Neuronal stem cell (in vitro differentiated cells): ENCODE measurements at regions not wholly inside any gene's neighbourhood (a gene's known extent, or its start where the extent isn't known, plus 50 kb on each side); places are given as distances from the start of the nearest gene placed in this dataset.

Experiments
- DNase-seq: peaks from one replicate; pipeline ENCODE4 v3.0.0-alpha.2; 2013; ENCODE audit warnings: low spot score
- H2AFZ ChIP-seq: one replicate; pipeline ENCODE4 v1.6.1; 2013; ENCODE audit warnings: mild to moderate bottlenecking, low read length, inconsistent platforms
- H2AK5ac ChIP-seq: 2 replicates; pipeline ENCODE4 v1.6.1; 2013; ENCODE audit warnings: low read depth, mild to moderate bottlenecking, inconsistent platforms, low read length, moderate library complexity, mixed read lengths
- H2BK120ac ChIP-seq: 2 replicates; pipeline ENCODE4 v1.6.1; 2013; ENCODE audit warnings: low read depth, mild to moderate bottlenecking, inconsistent platforms, low read length, moderate library complexity, mixed read lengths
- H2BK12ac ChIP-seq: one replicate; pipeline ENCODE4 v1.6.1; 2013; ENCODE audit warnings: low read length, inconsistent platforms
- H2BK15ac ChIP-seq: 2 replicates; pipeline ENCODE4 v1.6.1; 2013; ENCODE audit warnings: mild to moderate bottlenecking, low read length, inconsistent platforms, mixed read lengths
- H2BK5ac ChIP-seq: one replicate; pipeline ENCODE4 v1.6.1; 2013; ENCODE audit warnings: inconsistent platforms, mild to moderate bottlenecking, low read length, moderate library complexity
- H3K14ac ChIP-seq: one replicate; pipeline ENCODE4 v1.6.1; 2013; ENCODE audit warnings: low read length, inconsistent platforms
- H3K18ac ChIP-seq: 2 replicates; pipeline ENCODE4 v1.6.1; 2013; ENCODE audit warnings: low read length, inconsistent platforms
- H3K23ac ChIP-seq: 2 replicates; pipeline ENCODE4 v1.6.1; 2013; ENCODE audit warnings: low read depth, mild to moderate bottlenecking, mixed read lengths, low read length, inconsistent platforms; ENCODE audit not compliant: poor library complexity
- H3K27ac ChIP-seq: replicated peaks from 3 replicates; pipeline ENCODE4 v1.5.1; 2013; ENCODE audit warnings: low read length, inconsistent platforms
- H3K27me3 ChIP-seq, 3 experiments: 2 replicates each; pipeline ENCODE4 v1.6.1; 2013; ENCODE audit warnings: low read length in 3 of 3, mild to moderate bottlenecking in 2 of 3, inconsistent platforms in 1 of 3, low read depth in 1 of 3, mixed read lengths in 1 of 3, moderate library complexity in 1 of 3; ENCODE audit not compliant: control insufficient read depth in 3 of 3, insufficient read depth in 3 of 3
- H3K36me3 ChIP-seq, 2 donors: replicated peaks in 1 of 2; 2 replicates each; pipeline ENCODE4 v1.6.1; 2013; ENCODE audit warnings: low read length in 2 of 2; ENCODE audit not compliant: control insufficient read depth in 2 of 2, insufficient read depth in 2 of 2
- H3K4ac ChIP-seq: 2 replicates; pipeline ENCODE4 v1.6.1; 2013; ENCODE audit warnings: inconsistent platforms, mild to moderate bottlenecking, low read length, moderate library complexity
- H3K4me1 ChIP-seq, 2 donors: 1 replicate in 1 of 2; 2 replicates in 1 of 2; pipeline ENCODE4 v1.6.1; 2013; ENCODE audit warnings: low read length in 2 of 2, low read depth in 1 of 2; ENCODE audit not compliant: control insufficient read depth in 2 of 2, insufficient read depth in 1 of 2
- H3K4me2 ChIP-seq: one replicate; pipeline ENCODE4 v1.6.1; 2013; ENCODE audit warnings: mild to moderate bottlenecking, low read length, inconsistent platforms; ENCODE audit not compliant: insufficient read depth, poor library complexity, severe bottlenecking
- H3K4me3 ChIP-seq, 2 donors: 2 replicates each; pipeline ENCODE4 v1.5.1; 2013; ENCODE audit warnings: low read length in 2 of 2, mild to moderate bottlenecking in 2 of 2, inconsistent platforms in 1 of 2, moderate library complexity in 1 of 2
- H3K79me1 ChIP-seq: one replicate; pipeline ENCODE4 v1.6.1; 2013; ENCODE audit warnings: low read depth, mild to moderate bottlenecking, inconsistent platforms, low read length, moderate library complexity
- H3K9ac ChIP-seq: one replicate; pipeline ENCODE4 v1.6.1; 2013; ENCODE audit warnings: mild to moderate bottlenecking, low read depth, low read length, inconsistent platforms; ENCODE audit not compliant: poor library complexity
- H3K9me3 ChIP-seq, 2 donors: replicated peaks in 1 of 2; 2 replicates each; pipeline versions ENCODE3 to v1.6.1; 2013; ENCODE audit warnings: low read length in 2 of 2, mild to moderate bottlenecking in 2 of 2, inconsistent platforms in 1 of 2, low read depth in 1 of 2, mixed read lengths in 1 of 2, moderate library complexity in 1 of 2; ENCODE audit not compliant: control insufficient read depth in 2 of 2, insufficient read depth in 1 of 2
- H4K8ac ChIP-seq: one replicate; pipeline ENCODE4 v1.6.1; 2013; ENCODE audit warnings: low read depth, mild to moderate bottlenecking, inconsistent platforms, low read length, moderate library complexity
- H4K91ac ChIP-seq: one replicate; pipeline ENCODE4 v1.6.1; 2013; ENCODE audit warnings: low read length, low read depth, mild to moderate bottlenecking, inconsistent platforms; ENCODE audit not compliant: poor library complexity
- WGBS, 2 donors: extraction: QIAGEN DNeasy Blood & Tissue Kit; methylation state at CpG; one replicate each; pipeline ENCODE4 v1.1.7; 2013; ENCODE audit warnings: missing lambda C conversion rate in 2 of 2, mixed read lengths in 1 of 2; ENCODE audit not compliant: insufficient read length in 2 of 2, insufficient replicate concordance in 1 of 2; ENCODE audit errors: extremely low coverage in 2 of 2; 5-methylcytosine and 5-hydroxymethylcytosine counted together

DNA sequence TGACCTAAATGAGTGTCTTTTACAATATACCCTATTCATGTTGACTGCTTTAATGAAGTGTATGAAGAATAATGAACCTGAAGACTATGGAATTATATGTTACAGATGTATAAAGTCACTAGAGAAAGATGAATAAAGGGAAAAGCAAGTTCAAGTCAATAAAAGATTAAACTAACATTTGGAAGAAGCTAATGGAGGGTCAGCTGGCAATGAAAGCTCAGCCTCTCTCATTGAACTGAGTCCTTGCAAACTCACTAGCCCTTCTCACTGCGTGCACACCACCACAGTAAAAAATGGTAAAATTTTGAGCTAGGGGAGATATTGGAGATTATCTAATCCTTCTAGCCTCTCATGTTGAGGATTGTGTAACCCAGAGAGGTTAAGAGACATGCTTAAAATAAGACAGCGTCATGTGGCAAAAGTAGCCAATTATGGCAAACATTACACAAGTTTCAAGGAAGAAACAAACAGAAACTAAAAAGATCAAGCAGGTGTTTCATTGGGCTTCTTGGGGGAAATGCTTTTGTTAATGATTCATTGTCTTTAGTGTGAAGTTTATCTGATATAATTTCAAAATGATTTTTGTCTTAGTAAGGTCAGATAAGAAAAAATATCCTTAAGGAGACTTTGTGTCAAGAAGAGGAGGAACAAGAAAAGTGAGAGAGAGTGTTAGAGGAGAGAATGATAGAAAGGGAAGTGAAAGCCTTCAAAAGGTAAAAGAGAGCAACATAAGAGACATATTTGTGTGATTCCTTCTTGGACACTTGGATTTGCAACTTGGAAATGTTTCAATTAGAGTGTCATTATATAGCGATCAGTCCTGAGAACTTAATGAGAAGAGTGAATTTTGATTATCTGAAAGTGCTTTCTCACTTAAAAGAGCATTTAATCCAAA is 893.7 kb upstream of the FAM98A start:
- WGBS, 2 donors: no CpG with 5 or more reads among the region's 3 CpGs
- H2AFZ ChIP-seq: no peak overlapping the region

GRCh38 chr2:34486965-34487364 is 887.9 kb upstream of the FAM98A start:
- H3K9ac ChIP-seq: no peak overlapping the region
- no peak overlapping the region for H3K23ac ChIP-seq
- no peak overlapping the region for H2BK120ac ChIP-seq
- no peak overlapping the region for H2BK15ac ChIP-seq
- H3K27ac ChIP-seq: no peak overlapping the region
- H3K18ac ChIP-seq: no peak overlapping the region
- no peaks in the 10 kb centered on the region for H3K36me3 ChIP-seq
- no peaks in the 10 kb centered on the region for H3K9me3 ChIP-seq
- no peak overlapping the region for H3K14ac ChIP-seq
- no peak overlapping the region for H3K4me3 ChIP-seq
- no peak for DNase-seq
- no peak overlapping the region for H2AFZ ChIP-seq
- no peaks in the 10 kb centered on the region for H3K4me1 ChIP-seq
- H3K27me3 ChIP-seq: no peaks in the 10 kb centered on the region
- H4K8ac ChIP-seq: no peak overlapping the region
- H3K4ac ChIP-seq: no peak overlapping the region
- no CpG with 5 or more reads among the region's 2 CpGs for WGBS, 2 donors
- H3K79me1 ChIP-seq: no peaks in the 10 kb centered on the region
- no peak overlapping the region for H3K4me2 ChIP-seq
- H2BK5ac ChIP-seq: no peak overlapping the region
- no peak overlapping the region for H2BK12ac ChIP-seq
- no peak overlapping the region for H2AK5ac ChIP-seq
- no peak overlapping the region for H4K91ac ChIP-seq

More for the DNA sequence above, 893.7 kb upstream of the FAM98A start:
- H3K4me1 ChIP-seq: no peaks in the 10 kb centered on the region
- H3K79me1 ChIP-seq: no peaks in the 10 kb centered on the region
- H2AK5ac ChIP-seq: no peak overlapping the region
- DNase-seq: no peak
- no peaks in the 10 kb centered on the region for H3K27me3 ChIP-seq
- no peaks in the 10 kb centered on the region for H3K36me3 ChIP-seq
- no peak overlapping the region for H3K23ac ChIP-seq
- no peak overlapping the region for H3K4ac ChIP-seq
- no peak overlapping the region for H3K4me2 ChIP-seq
- H3K27ac ChIP-seq: no peak overlapping the region
- H2BK120ac ChIP-seq: no peak overlapping the region
- no peak overlapping the region for H4K8ac ChIP-seq
- H3K9ac ChIP-seq: no peak overlapping the region
- H3K9me3 ChIP-seq: no peaks in the 10 kb centered on the region
- no peak overlapping the region for H3K14ac ChIP-seq
- H2BK15ac ChIP-seq: no peak overlapping the region
- H3K4me3 ChIP-seq: no peak overlapping the region
- H3K18ac ChIP-seq: no peak overlapping the region
- H4K91ac ChIP-seq: no peak overlapping the region
- H2BK12ac ChIP-seq: no peak overlapping the region
- H2BK5ac ChIP-seq: no peak overlapping the region

DNA sequence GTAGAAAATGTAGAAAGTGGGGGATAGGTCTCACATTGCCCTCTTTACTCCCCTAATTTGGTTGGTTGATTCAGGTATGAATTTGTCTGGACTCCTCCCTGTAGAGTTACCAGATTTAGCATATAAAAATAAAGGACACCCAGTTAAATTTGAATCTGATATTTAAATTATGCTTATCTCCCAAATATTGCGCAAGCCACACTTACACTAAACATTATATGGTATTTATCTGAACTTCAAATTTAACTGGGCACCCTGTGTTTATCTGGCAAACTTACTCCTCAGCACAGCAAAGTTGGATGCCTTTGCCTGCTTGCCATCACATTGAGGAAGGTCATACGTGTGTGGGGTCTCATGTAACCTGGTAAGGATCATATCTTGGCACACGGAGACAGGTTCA is 882.4 kb upstream of the FAM98A start:
- Histone ChIP-seq H3K14ac (no peak overlapping the region), H4K8ac (no peak overlapping the region), H3K23ac (no peak overlapping the region), H2AK5ac (no peak overlapping the region), H2AFZ (no peak overlapping the region), H4K91ac (no peak overlapping the region), H2BK12ac (no peak overlapping the region), H3K79me1 (no peaks in the 10 kb centered on the region), H3K9ac (no peak overlapping the region), H3K4me2 (no peak overlapping the region), H2BK120ac (no peak overlapping the region), H3K27ac (no peak overlapping the region), H3K4me3 (no peak overlapping the region), H3K36me3 (no peaks in the 10 kb centered on the region), H3K4ac (no peak overlapping the region), H2BK15ac (no peak overlapping the region), H3K9me3 (no peaks in the 10 kb centered on the region), H3K27me3 (no peaks in the 10 kb centered on the region), H3K18ac (no peak overlapping the region), H2BK5ac (no peak overlapping the region), H3K4me1 (no peaks in the 10 kb centered on the region)
- DNase-seq: no peak
- WGBS, 2 donors: no CpG with 5 or more reads among the region's 3 CpGs

- Histone ChIP-seq H3K23ac (no peak overlapping the region), H2BK5ac (no peak overlapping the region), H3K4me3 (no peak overlapping the region), H3K18ac (no peak overlapping the region), H3K36me3 (no peaks in the 10 kb centered on the region), H2AFZ (no peak overlapping the region), H2BK15ac (no peak overlapping the region), H3K14ac (no peak overlapping the region), H2AK5ac (no peak overlapping the region), H3K27ac (no peak overlapping the region), H3K79me1 (no peaks in the 10 kb centered on the region), H3K9me3 (no peaks in the 10 kb centered on the region), H4K8ac (no peak overlapping the region), H3K4ac (no peak overlapping the region), H3K27me3 (no peaks in the 10 kb centered on the region), H3K9ac (no peak overlapping the region), H2BK120ac (no peak overlapping the region), H2BK12ac (no peak overlapping the region), H4K91ac (no peak overlapping the region), H3K4me1 (no peaks in the 10 kb centered on the region), H3K4me2 (no peak overlapping the region)
- WGBS, 2 donors: no CpG with 5 or more reads among the region's 2 CpGs
- DNase-seq: no peak
Measured at GRCh38 chr2:34480366-34480765, 881.3 kb upstream of the FAM98A start.
